ENCODE measurements at regions not wholly inside any gene's neighbourhood (a gene's known extent, or its start where the extent isn't known, plus 50 kb on each side); places are given as distances from the start of the nearest gene placed in this dataset.

- no peak for DNase-seq (ENCODE audit: low read depth, low spot score)
- no peak for TF ChIP-seq CTCF (IDR thresholded peaks at IDR 0.05; ENCODE audit: low read depth, low read length)
- in situ Hi-C loops (cut with HindIII; ENCODE audit: low sequenced_read_pairs), result no loop called here
- no peak overlapping the region for H3K4me3 ChIP-seq (ENCODE audit: low read depth, low read length)
Measured at GRCh38 chrX:33385546-33385945, 174.2 kb upstream of the DMD start.

GRCh38 chrX:33379839-33380238 is 168.5 kb upstream of the DMD start:
- DNase-seq (ENCODE audit: low read depth, low spot score), result no peak
- no peak overlapping the region for H3K4me3 ChIP-seq (ENCODE audit: low read depth, low read length)
- TF ChIP-seq CTCF (IDR thresholded peaks at IDR 0.05; ENCODE audit: low read depth, low read length), result no peak
- in situ Hi-C loops (cut with HindIII; ENCODE audit: low sequenced_read_pairs), result no loop called here

- in situ Hi-C loops (cut with HindIII; ENCODE audit: low sequenced_read_pairs), result no loop called here
- TF ChIP-seq CTCF (IDR thresholded peaks at IDR 0.05; ENCODE audit: low read depth, low read length), result no peak
Measured at GRCh38 chrX:33357606-33358005, 146.3 kb upstream of the DMD start.

GRCh38 chrX:33339219-33339618 is 127.9 kb upstream of the DMD start:
- DNase-seq (ENCODE audit: low read depth, low spot score), result no peak
- TF ChIP-seq CTCF (IDR thresholded peaks at IDR 0.05; ENCODE audit: low read depth, low read length), result no peak
- H3K4me3 ChIP-seq (ENCODE audit: low read depth, low read length), result no peak overlapping the region
- in situ Hi-C loops (cut with HindIII; ENCODE audit: low sequenced_read_pairs), result no loop called here

More at GRCh38 chrX:33357606-33358005, 146.3 kb upstream of the DMD start:
- DNase-seq (ENCODE audit: low read depth, low spot score), result no peak
- no peak overlapping the region for H3K4me3 ChIP-seq (ENCODE audit: low read depth, low read length)

- peak; percentile 44 for TF ChIP-seq CTCF (IDR thresholded peaks at IDR 0.05; ENCODE audit: low read depth, low read length)
- DNase-seq (ENCODE audit: low read depth, low spot score), result peak; percentile 8
- in situ Hi-C loops (cut with HindIII; ENCODE audit: low sequenced_read_pairs), result no loop called here
- no peak overlapping the region for H3K4me3 ChIP-seq (ENCODE audit: low read depth, low read length)
Measured at GRCh38 chrX:33336783-33337182, 125.4 kb upstream of the DMD start.

GRCh38 chrX:33333271-33333670 is 121.9 kb upstream of the DMD start:
- H3K4me3 ChIP-seq (ENCODE audit: low read depth, low read length), result no peak overlapping the region
- in situ Hi-C loops (cut with HindIII; ENCODE audit: low sequenced_read_pairs), result no loop called here
- no peak for TF ChIP-seq CTCF (IDR thresholded peaks at IDR 0.05; ENCODE audit: low read depth, low read length)
- DNase-seq (ENCODE audit: low read depth, low spot score), result no peak

- DNase-seq (ENCODE audit: low read depth, low spot score), result no peak
- in situ Hi-C loops (cut with HindIII; ENCODE audit: low sequenced_read_pairs), result no loop called here
- no peak for TF ChIP-seq CTCF (IDR thresholded peaks at IDR 0.05; ENCODE audit: low read depth, low read length)
- H3K4me3 ChIP-seq (ENCODE audit: low read depth, low read length), result no peak overlapping the region
Measured at GRCh38 chrX:33330798-33331197, 119.4 kb upstream of the DMD start.

Measured in astrocyte of the spinal cord (primary cell).